HG03066 (cell line): ENCODE measurements at regions not wholly inside any gene's neighbourhood (a gene's known extent, or its start where the extent isn't known, plus 50 kb on each side); places are given as distances from the start of the nearest gene placed in this dataset.
"Not testable (repeated sequence)": the region's sequence is repeated elsewhere in the genome, so short reads cannot be mapped to it uniquely, and the experiment has no call there.

Experiments
- ATAC-seq: cut with Tn5 transposase; IDR thresholded peaks from one replicate; pipeline ENCODE4 v1.9.1; 2021; ENCODE audit warnings: low read depth; ENCODE audit not compliant: unreplicated experiment

GRCh38 chr7:12456506-12456905, 52.8 kb upstream of the VWDE start:
- no peak for ATAC-seq

GRCh38 chr7:12458520-12459131, 55.0 kb upstream of the VWDE start:
- ATAC-seq = peak; percentile 99

GRCh38 chr7:12467837-12468236, 64.2 kb upstream of the VWDE start:
- no peak for ATAC-seq

- no peak for ATAC-seq
Measured at GRCh38 chr7:12469568-12469967, 65.9 kb upstream of the VWDE start.

GRCh38 chr7:12470930-12471329, 67.3 kb upstream of the VWDE start:
- ATAC-seq = no peak

GRCh38 chr7:12474035-12474434, 70.4 kb upstream of the VWDE start:
- ATAC-seq = no peak

- ATAC-seq = no peak
Measured at GRCh38 chr7:12475362-12476063, 71.8 kb upstream of the VWDE start.

- no peak for ATAC-seq
Measured at GRCh38 chr7:12477620-12478019, 74.0 kb upstream of the VWDE start.

GRCh38 chr7:12481722-12482121, 78.1 kb upstream of the VWDE start:
- ATAC-seq = peak; percentile 92

GRCh38 chr7:12485845-12486244, 82.2 kb upstream of the VWDE start:
- no peak for ATAC-seq

GRCh38 chr7:12488341-12488740, 82.2 kb upstream of the SCIN start:
- ATAC-seq = no peak

GRCh38 chr7:12490107-12490688, 80.3 kb upstream of the SCIN start:
- ATAC-seq = no peak

GRCh38 chr7:12490940-12491339, 79.6 kb upstream of the SCIN start:
- ATAC-seq = no peak

- ATAC-seq = no peak
Measured at GRCh38 chr7:12491526-12491925, 79.0 kb upstream of the SCIN start.

GRCh38 chr7:12493407-12493806, 77.1 kb upstream of the SCIN start:
- ATAC-seq = no peak

GRCh38 chr7:12493863-12494686, 76.4 kb upstream of the SCIN start:
- no peak for ATAC-seq

GRCh38 chr7:12494687-12495024, 75.9 kb upstream of the SCIN start:
- no peak for ATAC-seq

GRCh38 chr7:12496901-12497674, 73.4 kb upstream of the SCIN start:
- not testable (repeated sequence) for ATAC-seq

- no peak for ATAC-seq
Measured at GRCh38 chr7:12504149-12504548, 66.4 kb upstream of the SCIN start.

GRCh38 chr7:12508005-12508404, 62.5 kb upstream of the SCIN start:
- no peak for ATAC-seq

GRCh38 chr7:12508554-12508953, 62.0 kb upstream of the SCIN start:
- ATAC-seq = no peak
